ENCODE measurements at regions not wholly inside any gene's neighbourhood (a gene's known extent, or its start where the extent isn't known, plus 50 kb on each side); places are given as distances from the start of the nearest gene placed in this dataset.

DNA sequence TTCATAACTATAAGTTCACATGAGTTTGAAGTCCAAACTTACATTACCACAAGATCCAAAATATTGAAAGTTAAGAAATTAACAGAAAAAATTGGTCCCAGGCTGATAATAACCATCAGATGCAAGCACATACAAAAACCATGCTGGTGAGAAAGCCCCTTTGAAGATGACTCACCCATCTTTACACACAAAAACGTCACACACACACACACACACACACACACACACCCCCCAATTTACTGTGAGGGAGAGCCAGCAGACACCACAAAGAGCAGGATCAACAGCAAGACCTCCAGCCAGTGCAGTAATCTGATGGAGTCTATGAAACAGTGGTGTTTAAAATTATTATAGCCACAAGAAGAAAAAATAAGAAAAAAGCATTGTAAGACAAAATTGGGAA, 50.1 kb upstream of the DRGX start:
- TF ChIP-seq POLR2A (IDR thresholded peaks at IDR 0.05; ENCODE audit: low read depth) (no peak), CTCF (IDR thresholded peaks at IDR 0.05) (no peak)

All from esophagus muscularis mucosa (tissue), 3 donors.